Natural killer cell (primary cell): ENCODE measurements at regions not wholly inside any gene's neighbourhood (a gene's known extent, or its start where the extent isn't known, plus 50 kb on each side); places are given as distances from the start of the nearest gene placed in this dataset.

Experiments used
- ATAC-seq, 3 donors: fragments of 150-1000 bp in 2 of 3; fragments of 200-7000 bp in 1 of 3; cut with Tn5 transposase; 1 replicate in 1 of 3; 2 replicates in 2 of 3; pipeline ENCODE4 v1.10.0; 2021; ENCODE audit warnings: mild to moderate bottlenecking in 2 of 3, moderate library complexity in 2 of 3
- DNase-seq, 2 donors: peaks; one replicate each; pipeline versions ENCODE4 v3.0.0 to v3.0.0-alpha.2; 2013 to 2021; ENCODE audit warnings: mixed read lengths in 1 of 2
- H3K27ac ChIP-seq: one replicate; pipeline ENCODE4 v1.5.1; 2013; ENCODE audit warnings: mild to moderate bottlenecking, low read length
- H3K27me3 ChIP-seq: one replicate; pipeline ENCODE4 v1.6.1; 2013; ENCODE audit warnings: low read length; ENCODE audit not compliant: control insufficient read depth, insufficient read depth
- H3K36me3 ChIP-seq: one replicate; pipeline ENCODE4 v1.6.1; 2013; ENCODE audit warnings: low read length; ENCODE audit not compliant: control insufficient read depth, insufficient read depth
- H3K4me1 ChIP-seq: one replicate; pipeline ENCODE4 v1.6.1; 2013; ENCODE audit warnings: low read length; ENCODE audit not compliant: control insufficient read depth, insufficient read depth
- H3K4me3 ChIP-seq: one replicate; pipeline ENCODE4 v1.5.1; 2013; ENCODE audit warnings: low read length
- H3K9me3 ChIP-seq: one replicate; pipeline ENCODE4 v1.6.1; 2013; ENCODE audit warnings: low read length; ENCODE audit not compliant: control insufficient read depth, insufficient read depth
- H3K27ac Mint-ChIP-seq, 2 donors: one replicate each; pipeline ENCODE4 v1.8.0; 2022; ENCODE audit warnings: mild to moderate bottlenecking in 2 of 2, mixed read lengths in 2 of 2, moderate library complexity in 1 of 2
- H3K27me3 Mint-ChIP-seq, 2 donors: one replicate each; pipeline ENCODE4 v1.8.0; 2022; ENCODE audit warnings: low read depth in 2 of 2, mixed read lengths in 2 of 2
- H3K36me3 Mint-ChIP-seq: one replicate; pipeline ENCODE4 v1.8.0; 2022; ENCODE audit warnings: mixed read lengths
- H3K4me1 Mint-ChIP-seq, 2 donors: one replicate each; pipeline ENCODE4 v1.8.0; 2022; ENCODE audit warnings: mixed read lengths in 2 of 2
- H3K4me3 Mint-ChIP-seq: one replicate; pipeline ENCODE4 v1.8.0; 2022; ENCODE audit warnings: mild to moderate bottlenecking, moderate library complexity, mixed read lengths
- H3K9me3 Mint-ChIP-seq, 2 donors: one replicate each; pipeline ENCODE4 v1.8.0; 2022; ENCODE audit warnings: mixed read lengths in 2 of 2
- WGBS: methylation state at CpG from one replicate; pipeline ENCODE4 v1.1.7; 2013; ENCODE audit warnings: missing lambda C conversion rate; ENCODE audit not compliant: insufficient coverage; 5-methylcytosine and 5-hydroxymethylcytosine counted together
- intact Hi-C: fragments of 100-400 bp; cut with micrococcal nuclease; formaldehyde crosslinking; loops from one replicate; pipeline ENCODE4 v1.14.2; 2022
- TF ChIP-seq, protein P1 (sequence below): fragments of 200-600 bp; IDR thresholded peaks from one replicate; pipeline ENCODE4 v1.8.0; 2022; ENCODE audit warnings: antibody characterized with exemption

DNA sequence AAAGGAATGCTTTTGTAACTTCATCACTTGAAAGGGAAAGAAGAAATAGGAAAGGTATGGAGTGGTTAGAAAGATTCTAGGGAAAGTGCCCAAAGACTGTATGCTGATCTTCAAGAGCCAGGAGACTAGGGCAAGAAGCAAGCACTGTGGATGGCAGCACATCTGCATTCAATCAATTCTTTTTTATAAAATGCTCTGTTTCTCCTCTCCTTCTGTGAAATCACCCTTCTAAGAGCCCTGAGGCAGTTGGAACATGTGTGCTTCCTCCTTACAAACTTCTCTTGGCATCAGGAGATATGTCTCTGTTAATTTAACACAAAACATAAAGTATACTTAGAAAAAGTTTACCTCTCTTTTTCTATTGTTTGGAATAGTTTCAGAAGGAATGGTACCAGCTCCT is 1162.2 kb upstream of the GJE1 start:
- Histone ChIP-seq H3K9me3 (no peaks in the 10 kb centered on the region), H3K4me1 (no peaks in the 10 kb centered on the region), H3K27me3 (no peaks in the 10 kb centered on the region), H3K36me3 (no peaks in the 10 kb centered on the region), H3K27ac (no peak overlapping the region), H3K4me3 (no peak overlapping the region)
- Mint-ChIP-seq H3K4me1 (no peaks in the 10 kb centered on the region), H3K27ac (no peak overlapping the region), H3K9me3 (peaks cover 11 to 21% of the 10 kb centered on the region in 2 donors), H3K4me3 (no peak overlapping the region), H3K27me3 (no peaks in the 10 kb centered on the region), H3K36me3 (no peaks in the 10 kb centered on the region)
- DNase-seq (no peak), ATAC-seq (no peak)
- TF ChIP-seq, protein P1, sequence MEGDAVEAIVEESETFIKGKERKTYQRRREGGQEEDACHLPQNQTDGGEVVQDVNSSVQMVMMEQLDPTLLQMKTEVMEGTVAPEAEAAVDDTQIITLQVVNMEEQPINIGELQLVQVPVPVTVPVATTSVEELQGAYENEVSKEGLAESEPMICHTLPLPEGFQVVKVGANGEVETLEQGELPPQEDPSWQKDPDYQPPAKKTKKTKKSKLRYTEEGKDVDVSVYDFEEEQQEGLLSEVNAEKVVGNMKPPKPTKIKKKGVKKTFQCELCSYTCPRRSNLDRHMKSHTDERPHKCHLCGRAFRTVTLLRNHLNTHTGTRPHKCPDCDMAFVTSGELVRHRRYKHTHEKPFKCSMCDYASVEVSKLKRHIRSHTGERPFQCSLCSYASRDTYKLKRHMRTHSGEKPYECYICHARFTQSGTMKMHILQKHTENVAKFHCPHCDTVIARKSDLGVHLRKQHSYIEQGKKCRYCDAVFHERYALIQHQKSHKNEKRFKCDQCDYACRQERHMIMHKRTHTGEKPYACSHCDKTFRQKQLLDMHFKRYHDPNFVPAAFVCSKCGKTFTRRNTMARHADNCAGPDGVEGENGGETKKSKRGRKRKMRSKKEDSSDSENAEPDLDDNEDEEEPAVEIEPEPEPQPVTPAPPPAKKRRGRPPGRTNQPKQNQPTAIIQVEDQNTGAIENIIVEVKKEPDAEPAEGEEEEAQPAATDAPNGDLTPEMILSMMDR, result no peak
- intact Hi-C loops, result no loop called here

DNA sequence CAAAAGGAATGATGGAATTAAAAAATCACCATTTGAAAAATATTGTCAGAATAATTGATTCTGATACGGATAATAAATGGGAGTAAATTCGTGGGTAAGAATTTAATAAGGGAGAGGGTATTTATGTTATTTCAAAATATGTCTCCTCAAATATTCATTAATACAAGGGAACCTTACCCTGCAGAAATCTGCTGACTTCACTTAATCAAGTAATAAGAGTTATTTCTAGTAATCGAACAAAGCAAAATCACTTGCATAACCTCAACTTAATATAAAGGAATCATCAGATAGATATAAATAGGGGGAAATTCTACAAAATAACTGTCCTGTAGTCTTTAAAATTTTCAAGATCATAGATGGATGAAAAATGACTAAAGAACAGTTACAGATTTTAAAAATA is 1164.7 kb upstream of the GJE1 start:
- H3K9me3 Mint-ChIP-seq, result peaks cover 12 to 21% of the 10 kb centered on the region in 2 donors
- Histone ChIP-seq H3K27me3 (no peaks in the 10 kb centered on the region), H3K4me1 (no peaks in the 10 kb centered on the region), H3K9me3 (no peaks in the 10 kb centered on the region), H3K4me3 (no peak overlapping the region), H3K36me3 (no peaks in the 10 kb centered on the region), H3K27ac (no peak overlapping the region)
- H3K4me3 Mint-ChIP-seq, result no peak overlapping the region
- TF ChIP-seq, protein P1, result no peak
- no peaks in the 10 kb centered on the region for H3K4me1 Mint-ChIP-seq
- DNase-seq, result no peak
- no peaks in the 10 kb centered on the region for H3K27me3 Mint-ChIP-seq
- ATAC-seq, result no peak
- no peak overlapping the region for H3K27ac Mint-ChIP-seq
- intact Hi-C loops, result no loop called here
- WGBS, result no CpG with 5 or more reads among the region's 3 CpGs
- H3K36me3 Mint-ChIP-seq, result no peaks in the 10 kb centered on the region

DNA sequence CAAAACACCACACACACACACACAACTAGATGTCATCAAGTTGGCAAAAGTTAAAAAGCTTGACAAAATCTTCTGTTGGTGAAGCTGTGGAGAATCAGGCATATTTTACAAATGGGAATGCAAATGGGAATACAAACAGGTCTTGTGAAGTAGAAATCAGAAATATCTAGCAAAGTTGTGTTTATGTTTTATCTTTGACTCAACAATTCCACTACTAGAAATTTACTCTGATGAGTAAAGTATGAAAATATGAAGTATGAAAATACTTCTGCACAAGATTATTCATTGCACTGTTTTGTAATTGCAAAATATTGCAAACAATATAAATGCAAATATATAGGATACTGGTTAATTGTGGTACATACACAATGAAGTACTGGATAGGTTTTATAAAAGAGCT is 1166.0 kb upstream of the GJE1 start:
- TF ChIP-seq, protein P1, result no peak
- Mint-ChIP-seq H3K4me1 (no peaks in the 10 kb centered on the region), H3K4me3 (no peak overlapping the region), H3K27me3 (no peaks in the 10 kb centered on the region), H3K9me3 (peaks cover 10 to 18% of the 10 kb centered on the region in 2 donors), H3K27ac (no peak overlapping the region), H3K36me3 (no peaks in the 10 kb centered on the region)
- no peak for DNase-seq
- no peak for ATAC-seq
- Histone ChIP-seq H3K27me3 (no peaks in the 10 kb centered on the region), H3K9me3 (no peaks in the 10 kb centered on the region), H3K27ac (no peak overlapping the region), H3K4me3 (no peak overlapping the region), H3K4me1 (no peaks in the 10 kb centered on the region), H3K36me3 (no peaks in the 10 kb centered on the region)
- intact Hi-C loops, result no loop called here

DNA sequence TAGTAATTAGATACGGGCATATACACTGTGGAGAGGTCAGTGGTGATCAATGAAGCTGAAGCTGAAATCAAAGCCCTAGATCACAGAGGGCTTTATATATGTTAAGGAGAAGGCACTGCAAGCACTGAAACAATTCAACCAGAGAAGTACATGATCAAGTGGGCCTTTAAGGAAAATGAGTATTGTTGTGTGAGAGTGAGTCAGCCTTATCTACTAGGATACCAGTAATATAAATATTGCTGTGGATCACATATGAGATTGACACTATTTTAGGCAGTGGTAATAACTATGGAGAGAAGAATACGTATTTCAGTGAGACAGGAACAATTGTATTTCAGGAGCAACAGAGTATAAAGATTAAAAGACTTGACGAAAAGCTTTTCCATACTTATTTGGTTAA is 1172.2 kb upstream of the GJE1 start:
- no peaks in the 10 kb centered on the region for H3K9me3 ChIP-seq
- Mint-ChIP-seq H3K9me3 (peaks cover 6 to 9% of the 10 kb centered on the region in 2 donors), H3K4me1 (no peaks in the 10 kb centered on the region), H3K36me3 (no peaks in the 10 kb centered on the region), H3K27ac (no peak overlapping the region), H3K4me3 (no peak overlapping the region), H3K27me3 (no peaks in the 10 kb centered on the region)
- H3K36me3 ChIP-seq, result no peaks in the 10 kb centered on the region
- H3K4me1 ChIP-seq, result no peaks in the 10 kb centered on the region
- no peak overlapping the region for H3K4me3 ChIP-seq
- TF ChIP-seq, protein P1, result no peak
- ATAC-seq (no peak), DNase-seq (no peak)
- intact Hi-C loops, result no loop called here
- no peak overlapping the region for H3K27ac ChIP-seq
- no peaks in the 10 kb centered on the region for H3K27me3 ChIP-seq
- 90% methylated on average over 3 of the region's 3 CpGs for WGBS
